Osteoblast (primary cell): ENCODE measurements at regions not wholly inside any gene's neighbourhood (a gene's known extent, or its start where the extent isn't known, plus 50 kb on each side); places are given as distances from the start of the nearest gene placed in this dataset.

Experiments
- DNase-seq: peaks from one replicate; pipeline ENCODE4 v3.0.0; 2011; ENCODE audit warnings: low spot score, mixed read lengths; ENCODE audit not compliant: insufficient read length; ENCODE audit errors: missing footprints
- H2AFZ ChIP-seq: 2 replicates; pipeline ENCODE4 v1.6.0; 2011; ENCODE audit warnings: mild to moderate bottlenecking, low read length
- H3K27ac ChIP-seq: 2 replicates; pipeline ENCODE4 v1.5.1; 2011; ENCODE audit warnings: mild to moderate bottlenecking, low read depth, low read length, moderate library complexity
- H3K27me3 ChIP-seq: 2 replicates; pipeline ENCODE4 v1.6.0; 2012; ENCODE audit warnings: mild to moderate bottlenecking, control low read depth, inconsistent platforms, low read length, moderate library complexity; ENCODE audit not compliant: insufficient read depth
- H3K36me3 ChIP-seq: 2 replicates; pipeline ENCODE4 v1.5.1; 2011; ENCODE audit warnings: mild to moderate bottlenecking, low read length, control low read depth, moderate library complexity; ENCODE audit not compliant: insufficient read depth
- H3K4me1 ChIP-seq: 2 replicates; pipeline ENCODE4 v1.5.1; 2011; ENCODE audit warnings: mild to moderate bottlenecking, low read length, control low read depth, moderate library complexity; ENCODE audit not compliant: insufficient read depth
- H3K4me2 ChIP-seq: 2 replicates; pipeline ENCODE4 v1.6.0; 2011; ENCODE audit warnings: mild to moderate bottlenecking, low read length; ENCODE audit not compliant: insufficient read depth
- H3K4me3 ChIP-seq: fragments of 200-600 bp; sonication (generic); 3 replicates; pipeline ENCODE4 v1.5.1; 2012; ENCODE audit warnings: mild to moderate bottlenecking, low read length, inconsistent platforms; ENCODE audit not compliant: insufficient read depth
- H3K79me2 ChIP-seq: 2 replicates; pipeline ENCODE4 v1.6.0; 2012; ENCODE audit warnings: mild to moderate bottlenecking, low read length, control low read depth, inconsistent platforms; ENCODE audit not compliant: insufficient read depth
- H3K9me3 ChIP-seq: 2 replicates; pipeline ENCODE4 v1.5.1; 2011; ENCODE audit warnings: low read depth, low read length, control low read depth
- H4K20me1 ChIP-seq: 2 replicates; pipeline ENCODE4 v1.6.0; 2012; ENCODE audit warnings: mild to moderate bottlenecking, low read length, control low read depth; ENCODE audit not compliant: insufficient read depth
- CTCF ChIP-seq: IDR thresholded peaks from 2 replicates; pipeline ENCODE4 v1.5.1; 2011; ENCODE audit warnings: mild to moderate bottlenecking, low read depth, low read length, moderate library complexity; ENCODE audit errors: extremely low read depth

- Histone ChIP-seq H3K4me3 (no peak overlapping the region), H3K4me2 (no peak overlapping the region), H2AFZ (no peak overlapping the region), H3K79me2 (no peaks in the 10 kb centered on the region), H3K9me3 (no peaks in the 10 kb centered on the region), H3K4me1 (no peaks in the 10 kb centered on the region), H3K27ac (no peak overlapping the region), H3K27me3 (no peaks in the 10 kb centered on the region), H3K36me3 (no peaks in the 10 kb centered on the region), H4K20me1 (no peaks in the 10 kb centered on the region)
- DNase-seq: no peak
- TF ChIP-seq CTCF: no peak
Observed at GRCh38 chr11:80477178-80477577, 1036.3 kb upstream of the TENM4 start.

DNA sequence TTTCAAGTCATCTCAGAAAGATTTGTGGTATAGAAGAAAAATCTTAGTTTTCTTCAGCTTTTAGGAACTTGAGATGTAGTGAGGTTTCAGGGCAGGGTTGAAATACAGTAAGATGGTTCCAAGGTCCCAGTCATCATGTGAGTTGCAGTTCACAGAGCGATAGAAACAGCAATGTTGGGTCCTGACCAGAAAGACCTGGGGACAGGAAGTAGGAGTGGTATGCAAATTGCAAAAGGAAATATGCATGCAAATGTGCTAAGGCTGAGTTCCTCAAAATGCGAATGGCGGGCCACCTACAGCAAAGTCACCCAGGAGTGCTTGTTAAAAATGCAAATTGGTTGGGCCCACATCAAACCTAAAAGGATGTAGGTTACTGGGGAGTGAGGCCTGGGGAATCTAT lies 1032.7 kb upstream of the TENM4 start:
- Histone ChIP-seq H3K79me2 (no peaks in the 10 kb centered on the region), H4K20me1 (no peaks in the 10 kb centered on the region), H3K4me2 (no peak overlapping the region), H3K4me3 (no peak overlapping the region), H3K9me3 (no peaks in the 10 kb centered on the region), H3K27me3 (no peaks in the 10 kb centered on the region), H3K27ac (no peak overlapping the region), H3K36me3 (no peaks in the 10 kb centered on the region), H2AFZ (no peak overlapping the region), H3K4me1 (no peaks in the 10 kb centered on the region)
- DNase-seq: no peak
- no peak for TF ChIP-seq CTCF

GRCh38 chr11:80469871-80470270 lies 1029.0 kb upstream of the TENM4 start:
- TF ChIP-seq CTCF: no peak
- Histone ChIP-seq H3K4me1 (no peaks in the 10 kb centered on the region), H2AFZ (no peak overlapping the region), H3K79me2 (no peaks in the 10 kb centered on the region), H3K36me3 (no peaks in the 10 kb centered on the region), H3K27ac (no peak overlapping the region), H4K20me1 (no peaks in the 10 kb centered on the region), H3K27me3 (no peaks in the 10 kb centered on the region), H3K4me2 (no peak overlapping the region), H3K9me3 (no peaks in the 10 kb centered on the region), H3K4me3 (no peak overlapping the region)
- no peak for DNase-seq

DNA sequence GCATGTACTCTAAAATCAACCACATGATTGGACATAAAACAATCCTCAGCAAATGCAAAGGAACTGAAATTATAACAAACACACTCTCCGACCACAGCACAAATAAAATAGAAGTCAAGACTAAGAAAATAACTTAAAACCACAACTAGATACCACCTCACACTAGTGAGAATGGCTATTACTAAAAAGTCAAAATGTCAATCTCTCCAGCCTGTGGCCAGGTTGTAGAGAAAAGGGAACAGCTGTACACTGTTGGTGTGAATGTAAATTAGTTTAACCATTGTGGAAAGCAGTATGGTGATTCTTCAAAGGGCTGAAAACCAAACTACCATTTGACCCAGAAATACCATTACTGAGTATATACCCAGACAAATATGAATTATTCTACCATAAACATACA lies 1025.7 kb upstream of the TENM4 start:
- DNase-seq: no peak
- TF ChIP-seq CTCF: no peak
- Histone ChIP-seq H3K79me2 (no peaks in the 10 kb centered on the region), H3K4me3 (no peak overlapping the region), H3K27ac (no peak overlapping the region), H4K20me1 (no peaks in the 10 kb centered on the region), H3K4me1 (no peaks in the 10 kb centered on the region), H3K36me3 (no peaks in the 10 kb centered on the region), H3K27me3 (no peaks in the 10 kb centered on the region), H3K9me3 (peaks cover 3% of the 10 kb centered on the region), H3K4me2 (no peak overlapping the region), H2AFZ (no peak overlapping the region)
